UCSD-AML1 (cell line): ENCODE measurements at regions not wholly inside any gene's neighbourhood (a gene's known extent, or its start where the extent isn't known, plus 50 kb on each side); places are given as distances from the start of the nearest gene placed in this dataset.

Experiments used
- DNase-seq: peaks from one replicate; lab custom pipeline; 2025; ENCODE audit not compliant: unreplicated experiment; lab: John Stamatoyannopoulos, UW

DNA sequence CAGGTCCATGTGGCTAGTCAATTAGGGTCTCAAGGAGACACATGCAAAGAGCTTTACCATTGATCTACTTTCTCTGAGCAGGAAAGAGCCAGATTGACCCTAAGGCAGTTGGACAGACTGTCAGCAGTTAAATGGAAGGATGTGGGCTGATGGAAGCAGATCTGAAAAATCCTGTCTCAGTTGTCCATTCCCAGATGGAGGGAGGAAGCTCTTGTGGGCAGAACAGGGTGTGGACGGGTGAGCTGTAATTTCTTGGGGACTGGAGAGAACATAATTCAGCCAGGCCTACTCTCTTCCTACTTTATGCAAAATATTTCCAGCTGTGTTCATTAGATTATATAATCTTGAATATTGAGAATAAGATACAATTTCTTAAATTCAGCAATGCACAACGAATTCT is 163.6 kb downstream of the GNAT3 start:
- no peak for DNase-seq

DNA sequence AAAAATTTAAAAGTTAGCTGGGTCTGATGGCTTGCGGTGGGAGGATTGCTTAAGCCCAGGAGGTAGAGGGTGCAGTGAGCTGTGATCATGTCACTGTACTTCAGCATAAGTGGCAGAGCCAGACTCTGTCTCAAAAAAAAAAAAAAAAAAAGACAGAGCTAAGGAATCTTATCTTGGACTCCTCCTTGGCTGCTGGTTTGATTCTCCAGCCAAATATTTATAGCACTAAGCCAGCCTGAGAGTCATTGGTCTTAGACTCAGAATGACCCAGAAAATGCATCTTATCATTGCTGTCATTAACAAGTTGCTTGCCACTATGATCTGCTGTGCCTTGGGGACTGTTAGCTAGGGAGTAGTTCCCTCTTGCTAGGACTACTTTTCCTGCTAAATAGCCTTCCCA is 164.7 kb downstream of the GNAT3 start:
- no peak for DNase-seq

DNA sequence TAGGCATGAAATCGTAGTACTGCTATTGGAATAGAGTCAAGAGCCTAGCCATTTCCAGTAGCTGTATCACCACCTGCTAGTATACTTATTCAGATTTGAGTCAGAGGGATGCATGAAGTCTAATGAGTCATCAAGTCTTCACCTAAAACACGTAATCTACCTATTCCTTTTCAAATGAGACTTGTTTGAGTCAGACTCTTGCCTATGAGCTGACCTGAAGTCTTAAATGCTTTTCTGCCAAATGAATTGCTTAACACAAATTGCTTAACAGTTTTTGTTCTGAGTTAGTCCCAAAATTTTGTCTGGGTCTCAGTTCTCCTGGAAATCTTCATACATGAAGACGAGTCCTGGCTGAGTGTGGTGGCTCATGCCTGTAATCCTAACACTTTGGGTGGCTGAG is 165.2 kb downstream of the GNAT3 start:
- no peak for DNase-seq

DNA sequence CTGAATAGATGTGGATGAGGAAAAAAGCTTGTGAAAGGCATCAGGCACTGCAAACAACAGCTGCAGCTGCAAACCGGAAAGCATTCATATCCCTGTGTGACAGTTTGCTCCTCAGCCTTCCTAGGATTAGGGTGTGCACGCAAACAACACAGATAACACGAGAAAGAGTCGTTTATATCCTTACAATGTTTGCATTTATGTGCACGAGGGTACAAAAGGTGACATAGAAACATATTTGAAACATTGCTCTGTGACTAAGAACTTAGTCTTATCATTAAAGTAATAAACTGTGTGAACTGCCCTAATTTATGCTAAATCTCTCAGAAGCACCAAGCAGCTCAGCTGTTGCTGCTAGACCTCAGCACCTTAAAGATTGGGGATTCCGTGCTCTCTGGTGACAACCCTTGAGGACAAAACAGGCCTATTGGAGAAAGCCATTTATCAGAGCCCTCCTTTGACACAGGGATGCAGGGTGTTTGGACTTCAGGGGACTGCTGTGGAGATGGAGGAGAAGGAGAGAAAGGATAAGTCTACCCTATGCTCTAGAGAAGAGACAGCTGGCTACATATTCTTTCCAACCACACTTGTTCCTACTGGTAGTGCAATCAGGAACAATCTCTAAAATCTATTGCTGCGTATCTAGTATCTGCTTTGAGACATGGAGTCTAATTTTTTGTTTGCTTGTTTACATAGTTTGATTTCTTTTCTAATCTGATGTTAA is 176.2 kb downstream of the GNAT3 start:
- DNase-seq, result no peak

DNA sequence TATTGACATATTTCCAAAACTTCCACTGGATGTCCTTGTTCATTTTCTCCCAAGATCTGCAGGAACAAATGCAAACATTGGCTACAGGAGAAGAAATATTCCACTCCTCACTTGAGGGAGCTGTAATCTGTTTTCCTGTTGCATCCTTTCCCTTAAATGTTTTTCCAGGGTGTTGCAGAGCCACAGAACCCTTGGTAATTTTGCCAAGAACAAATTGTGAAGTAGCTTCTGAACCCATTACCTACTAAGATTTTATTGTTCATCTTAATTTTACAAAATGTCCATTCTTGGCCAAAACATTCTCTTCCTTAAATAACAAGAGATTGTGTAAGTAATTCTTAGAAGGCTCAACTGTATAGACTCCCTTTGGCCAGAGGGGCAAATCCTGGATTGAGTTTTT is 177.0 kb downstream of the GNAT3 start:
- DNase-seq, result no peak

DNA sequence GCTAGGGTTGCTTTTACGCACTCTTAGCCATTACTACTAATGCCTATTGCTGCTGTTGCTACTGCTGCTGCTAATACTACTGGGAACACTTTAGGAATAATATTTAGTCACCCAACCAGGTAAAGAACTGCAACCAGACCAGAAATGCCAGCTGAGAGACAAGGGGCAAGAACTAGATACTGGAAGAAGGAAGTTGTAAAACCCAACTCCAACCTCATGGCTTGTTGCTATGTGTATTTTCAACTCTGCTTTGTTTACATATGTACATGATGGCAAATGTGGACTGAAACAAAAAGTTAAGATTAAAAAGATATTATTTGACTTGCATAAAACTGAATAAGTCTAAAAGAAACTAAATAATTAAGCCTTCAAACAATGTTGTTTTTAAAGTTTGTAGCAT is 177.7 kb downstream of the GNAT3 start:
- DNase-seq, result no peak

DNA sequence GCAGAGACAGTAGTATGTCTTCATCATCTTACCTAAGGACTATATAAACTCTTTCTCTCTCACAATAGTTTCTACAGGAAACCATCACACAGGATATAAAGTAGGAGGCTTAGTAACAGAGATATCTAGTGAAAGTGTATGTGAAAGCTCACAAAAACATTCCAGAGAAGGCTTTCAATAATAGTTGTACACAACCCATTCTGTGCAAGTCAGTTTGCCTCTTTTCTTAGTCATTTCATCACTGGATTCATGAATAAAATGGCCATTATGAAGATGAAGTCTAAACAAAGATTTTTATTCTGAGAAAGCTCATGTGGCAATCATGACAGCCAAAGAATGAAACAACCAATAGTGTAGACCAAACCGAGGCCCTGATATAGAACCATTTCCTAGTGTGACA is 178.8 kb downstream of the GNAT3 start:
- DNase-seq, result no peak

DNA sequence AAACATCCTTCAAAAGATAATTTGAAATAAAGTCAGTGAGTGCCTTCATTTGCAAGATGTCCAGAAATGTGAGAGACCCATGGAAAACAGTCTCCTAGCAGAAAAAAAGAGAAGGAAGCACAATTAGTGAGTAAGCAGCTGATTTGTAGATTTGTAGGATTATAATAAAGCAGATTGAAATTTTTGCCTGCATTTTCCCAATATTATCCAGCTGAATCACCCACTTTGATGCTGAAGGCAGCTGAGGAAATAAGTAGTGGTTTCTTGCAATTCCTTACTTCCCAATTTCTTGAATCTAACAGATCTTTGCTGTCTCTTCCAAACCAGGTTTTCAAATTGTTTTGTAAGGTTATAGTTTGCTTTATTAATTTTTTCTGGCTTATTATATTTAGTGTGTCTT is 181.4 kb downstream of the GNAT3 start:
- DNase-seq, result no peak

DNA sequence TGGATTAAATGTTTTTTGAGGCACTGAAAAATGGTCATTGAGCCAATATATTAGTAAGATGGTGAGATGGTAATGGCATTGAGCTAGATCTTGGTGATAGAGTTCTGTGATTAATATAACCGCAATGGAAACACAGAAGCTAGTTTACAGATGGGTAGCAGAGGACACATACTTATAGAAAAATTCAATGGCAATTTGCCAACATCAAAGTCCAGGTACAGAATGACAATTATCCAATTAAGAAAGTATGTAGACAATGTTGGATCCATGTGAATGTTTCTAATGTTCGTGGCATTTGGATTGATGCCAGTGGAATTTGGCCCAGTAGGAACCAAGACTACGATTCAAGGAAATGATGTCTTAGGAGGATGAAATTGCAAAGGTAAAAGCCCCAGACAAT is 187.8 kb downstream of the GNAT3 start:
- no peak for DNase-seq

DNA sequence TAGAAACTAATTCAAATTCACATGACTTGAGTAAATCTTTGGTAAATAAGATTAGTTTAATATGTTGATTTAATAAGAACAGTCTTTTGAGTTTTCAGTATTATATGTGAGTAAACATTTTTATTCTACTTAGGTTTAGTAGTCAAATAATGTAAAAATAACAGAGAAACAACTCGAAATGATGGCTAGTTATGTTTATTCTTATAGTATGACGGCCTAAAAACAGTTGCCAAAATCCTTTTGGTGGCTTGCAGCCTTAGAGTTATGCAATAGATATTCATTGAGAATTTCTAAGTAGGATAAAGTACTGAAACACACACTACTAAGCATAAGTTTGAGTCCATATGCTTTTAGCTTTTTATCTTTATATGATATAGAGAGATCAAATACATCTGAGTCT is 184.8 kb downstream of the GNAI1 start:
- no peak for DNase-seq

DNA sequence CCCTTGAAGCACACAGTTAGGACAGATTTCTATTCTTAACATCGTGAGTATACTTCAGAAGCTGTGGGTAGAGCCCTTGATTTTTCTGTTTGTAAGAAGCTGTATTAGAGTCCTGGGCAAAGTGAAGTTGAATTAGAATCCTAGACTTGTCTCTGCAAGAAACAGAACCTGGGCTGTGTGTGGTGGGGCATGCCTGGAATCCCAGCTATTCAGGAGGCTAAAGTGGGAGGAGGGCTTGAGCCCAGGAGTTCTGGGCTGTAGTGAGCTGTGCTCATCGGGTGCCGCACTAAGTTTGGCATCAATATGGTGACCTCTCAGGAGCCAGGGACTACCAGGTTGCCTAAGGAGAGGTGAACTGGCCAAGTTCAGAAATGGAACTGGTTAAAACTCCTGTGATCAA is 183.4 kb downstream of the GNAI1 start:
- DNase-seq, result no peak

DNA sequence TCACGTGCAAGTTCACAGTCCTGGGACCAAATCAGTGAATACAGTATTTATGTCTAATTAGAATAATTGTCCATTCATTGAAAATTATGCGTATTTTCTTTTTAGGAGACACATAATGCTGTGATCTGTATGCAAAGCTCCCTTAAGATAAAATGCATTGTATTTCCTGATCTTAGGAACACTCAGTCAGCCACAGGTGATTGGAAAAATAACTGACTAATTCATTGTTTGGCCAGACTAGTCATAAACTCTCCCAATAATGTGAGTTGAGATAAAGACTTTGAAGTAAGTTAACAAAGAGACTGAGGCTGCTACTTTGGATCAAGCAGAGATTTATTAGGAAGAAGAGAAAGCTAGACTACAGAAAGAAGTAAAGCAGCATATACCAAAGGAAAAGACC is 182.2 kb downstream of the GNAI1 start:
- DNase-seq, result no peak

DNA sequence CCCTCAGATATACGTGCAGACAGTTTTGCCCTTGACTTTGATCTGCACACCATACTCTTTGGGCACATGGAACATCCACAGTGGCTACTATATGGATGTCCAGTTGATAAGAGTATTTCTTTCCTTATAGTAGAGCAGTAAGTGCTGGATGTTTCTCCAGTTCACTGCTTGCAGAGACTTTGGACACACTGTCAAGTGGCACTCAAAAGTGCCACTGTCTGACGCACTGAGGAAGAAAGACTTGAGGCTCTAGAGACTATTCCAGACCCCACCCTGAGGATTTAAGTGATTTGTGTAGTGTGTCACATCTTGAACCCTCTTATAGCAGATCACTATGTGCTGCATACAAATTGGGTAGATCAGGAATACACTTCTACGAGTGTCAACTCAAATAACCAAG is 179.1 kb downstream of the GNAI1 start:
- DNase-seq, result no peak

DNA sequence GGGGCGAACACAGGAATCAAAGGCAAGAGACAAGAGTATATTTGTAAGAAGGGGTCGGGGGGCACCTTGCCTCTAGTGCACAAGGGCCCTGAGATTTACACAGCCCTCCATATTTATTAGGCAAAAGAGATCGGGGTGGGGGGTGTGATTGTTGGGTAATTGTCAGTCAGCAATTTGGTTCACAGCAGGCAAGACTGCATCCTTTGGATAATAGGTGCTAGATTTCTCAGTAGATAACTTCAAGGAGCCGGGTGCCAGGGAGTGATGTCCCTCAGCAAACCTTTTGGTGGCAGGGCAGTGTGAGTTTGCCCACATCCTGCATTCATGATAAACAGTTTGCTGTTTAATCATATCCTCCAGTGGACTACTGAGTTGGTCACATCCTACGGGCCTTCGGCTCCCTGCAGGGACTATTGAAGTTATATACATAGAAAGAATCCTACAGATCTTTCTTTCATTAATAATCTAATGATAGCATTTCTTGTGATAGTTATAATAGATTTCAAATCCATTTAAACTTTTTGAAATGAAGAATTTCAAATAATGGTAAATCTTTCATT is 178.5 kb downstream of the GNAI1 start:
- no peak for DNase-seq

DNA sequence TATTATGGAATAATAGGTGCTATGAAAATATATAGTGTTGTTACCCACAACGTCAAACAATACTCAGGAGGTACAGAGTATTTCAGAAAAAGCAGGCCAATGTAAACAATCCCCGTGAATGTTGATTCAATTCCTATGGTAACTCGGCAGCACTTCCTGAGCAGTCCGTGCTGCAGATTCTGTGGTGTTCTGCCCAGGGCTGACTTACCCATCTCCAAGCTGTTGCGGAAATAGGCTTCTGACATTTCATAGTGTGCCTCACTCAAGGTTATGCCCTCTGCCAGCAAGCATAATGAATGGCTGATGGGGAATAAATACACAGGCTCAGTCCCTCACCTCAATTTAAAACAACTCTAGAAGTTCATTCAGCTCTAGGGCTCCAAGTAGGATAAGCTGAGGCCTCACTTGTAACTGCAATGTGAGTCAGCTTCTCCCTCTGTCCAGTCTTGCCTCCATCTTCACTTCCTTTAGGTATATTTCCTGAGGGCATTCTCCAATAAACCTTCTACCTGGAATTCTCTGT is 177.6 kb downstream of the GNAI1 start:
- DNase-seq, result no peak

DNA sequence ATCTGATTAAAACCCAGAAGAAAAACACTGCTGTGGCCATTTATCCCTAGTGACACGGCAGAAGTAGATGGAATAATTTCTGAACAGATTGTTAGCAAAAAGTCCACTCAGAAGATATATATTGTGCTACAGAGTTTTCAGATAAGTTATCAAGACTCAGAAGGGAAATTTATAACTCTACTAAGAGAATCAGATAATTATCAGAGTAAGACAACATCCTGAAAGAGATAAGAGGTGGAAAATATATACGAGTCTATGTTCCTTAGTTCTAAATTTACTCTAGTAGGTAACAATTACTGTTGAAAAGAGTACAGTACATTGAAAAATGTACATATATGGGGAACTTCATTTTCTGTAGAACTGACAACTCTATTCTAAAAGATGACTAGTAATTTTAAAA is 176.7 kb downstream of the GNAI1 start:
- DNase-seq, result no peak

DNA sequence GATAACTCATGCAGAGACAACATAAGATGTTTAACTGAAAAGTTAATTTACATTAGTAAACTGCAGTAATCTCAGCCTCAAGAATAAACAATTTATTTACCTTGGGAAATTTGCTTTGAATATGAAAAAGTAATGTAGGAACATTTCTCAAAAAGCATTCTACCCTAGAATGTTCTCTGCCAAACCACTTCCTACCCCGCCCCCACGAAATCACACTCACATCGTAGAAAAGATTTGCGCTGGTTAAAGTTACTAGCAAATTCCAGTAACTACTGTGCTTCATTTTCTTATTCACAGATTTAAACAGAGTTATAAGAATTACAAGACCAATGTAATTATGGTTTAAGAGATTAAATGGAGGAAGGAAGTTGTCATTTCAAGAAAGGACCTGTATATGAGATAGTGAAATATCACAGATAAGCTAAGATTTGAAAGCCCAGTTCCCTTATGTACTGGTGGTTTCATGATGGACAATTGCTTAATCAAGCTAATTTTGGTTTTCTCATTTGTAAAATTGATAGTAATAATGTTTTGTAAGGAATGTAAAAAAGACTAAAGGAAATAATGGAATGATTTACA is 175.4 kb downstream of the GNAI1 start:
- DNase-seq, result no peak

DNA sequence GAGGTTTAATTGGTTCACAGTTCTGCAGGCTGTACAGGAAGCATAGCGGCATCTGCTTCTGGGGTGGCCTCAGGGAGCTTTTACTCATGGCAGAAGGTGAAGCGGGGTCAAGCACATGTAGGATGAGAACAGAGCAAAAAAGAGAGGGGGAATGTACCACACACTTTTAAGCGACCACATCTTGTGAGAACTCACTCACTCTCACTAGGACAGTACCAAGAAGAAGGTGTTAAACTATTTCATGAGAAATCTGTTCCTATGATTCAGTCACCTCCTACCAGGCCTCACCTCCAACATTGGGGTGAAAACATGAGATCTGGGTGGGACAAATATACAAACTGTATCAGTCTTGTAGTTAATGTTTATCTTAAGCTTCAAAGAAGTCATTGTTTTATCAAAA is 174.7 kb downstream of the GNAI1 start:
- no peak for DNase-seq

DNA sequence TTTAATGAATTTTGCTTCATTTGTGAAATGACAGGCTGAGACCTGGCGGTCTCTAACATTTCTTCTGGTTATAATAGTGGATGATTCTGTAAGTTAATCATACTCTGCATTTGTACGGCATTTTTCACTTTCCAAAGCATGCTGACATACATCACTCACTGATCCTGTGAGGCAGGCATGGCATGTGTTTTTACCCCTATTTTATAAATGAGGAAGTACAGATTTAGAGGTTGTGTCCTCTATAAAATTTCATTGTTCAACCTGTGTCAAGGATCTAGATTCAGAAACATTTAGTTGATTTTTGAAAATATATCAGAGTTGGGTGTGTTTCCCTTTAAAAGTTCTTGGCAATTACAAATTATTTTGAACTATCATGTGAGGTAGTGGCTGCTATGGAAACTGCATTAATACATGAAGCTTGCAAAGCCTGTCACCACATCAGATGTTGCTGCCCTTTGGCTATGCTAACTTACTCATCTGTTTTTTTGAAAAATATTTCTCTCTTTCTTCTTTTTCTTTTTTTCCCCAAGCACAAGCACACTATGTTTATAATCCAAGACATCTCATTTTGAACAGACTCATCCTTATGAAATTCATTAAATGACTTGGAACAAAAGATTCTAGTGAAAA is 172.7 kb downstream of the GNAI1 start:
- no peak for DNase-seq

DNA sequence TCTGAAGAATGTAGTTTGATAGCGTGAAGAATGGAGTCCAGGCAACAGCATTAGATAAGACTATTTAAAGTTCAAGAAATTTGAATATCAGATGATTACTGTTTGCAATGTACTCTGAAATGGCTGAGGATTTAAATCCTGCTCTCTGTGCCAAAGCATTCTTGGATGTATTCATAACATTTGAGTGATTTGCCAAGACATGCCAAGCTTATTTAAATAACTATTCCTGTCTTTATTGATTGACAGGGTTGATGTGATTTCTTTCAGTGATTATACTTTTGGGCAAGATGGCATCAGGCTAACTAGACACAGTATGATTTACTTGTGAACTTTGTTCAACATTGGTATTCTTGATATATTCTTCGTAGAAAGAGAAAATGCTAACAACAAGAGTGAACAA is 168.7 kb downstream of the GNAI1 start:
- no peak for DNase-seq

DNA sequence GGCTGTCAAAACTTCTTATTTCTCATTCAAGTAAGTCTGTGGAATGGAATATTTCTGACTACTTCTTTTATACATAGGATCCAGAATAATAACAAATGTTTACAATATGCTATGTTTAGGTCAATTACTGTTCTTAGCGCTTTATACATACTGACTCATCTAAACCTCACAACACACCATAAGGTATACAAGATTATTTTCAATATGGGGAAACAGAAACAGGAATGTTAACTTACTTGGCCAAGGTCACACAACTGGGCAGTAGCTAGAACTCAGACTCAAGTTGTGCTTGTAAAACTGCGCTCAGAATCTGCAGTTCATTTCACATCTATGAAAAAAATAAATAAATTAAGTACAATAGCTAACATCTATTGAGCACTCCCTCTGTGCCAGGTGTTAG is 168.0 kb downstream of the GNAI1 start:
- no peak for DNase-seq

DNA sequence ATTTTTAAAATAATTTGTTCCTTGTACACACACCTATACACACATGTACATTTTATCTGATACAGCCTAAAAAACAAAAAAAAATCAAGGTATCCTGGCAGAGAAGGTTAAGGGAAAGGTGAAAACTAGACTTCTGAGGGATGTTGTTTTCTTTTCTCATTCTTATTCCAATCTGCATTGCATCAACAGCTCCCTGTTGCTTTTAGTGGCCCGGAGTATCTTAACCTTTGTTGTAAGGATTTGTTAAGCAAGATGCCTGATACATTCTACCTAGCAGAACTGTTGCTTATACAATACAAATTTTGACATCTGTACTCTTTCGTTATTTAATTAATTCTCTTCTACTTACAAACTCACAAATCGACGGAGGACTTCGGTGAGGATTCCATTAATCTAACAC is 167.4 kb downstream of the GNAI1 start:
- DNase-seq, result no peak
